ENCODE measurements at regions not wholly inside any gene's neighbourhood (a gene's known extent, or its start where the extent isn't known, plus 50 kb on each side); places are given as distances from the start of the nearest gene placed in this dataset.
"Not testable (repeated sequence)": the region's sequence is repeated elsewhere in the genome, so short reads cannot be mapped to it uniquely, and the experiment has no call there.

DNA sequence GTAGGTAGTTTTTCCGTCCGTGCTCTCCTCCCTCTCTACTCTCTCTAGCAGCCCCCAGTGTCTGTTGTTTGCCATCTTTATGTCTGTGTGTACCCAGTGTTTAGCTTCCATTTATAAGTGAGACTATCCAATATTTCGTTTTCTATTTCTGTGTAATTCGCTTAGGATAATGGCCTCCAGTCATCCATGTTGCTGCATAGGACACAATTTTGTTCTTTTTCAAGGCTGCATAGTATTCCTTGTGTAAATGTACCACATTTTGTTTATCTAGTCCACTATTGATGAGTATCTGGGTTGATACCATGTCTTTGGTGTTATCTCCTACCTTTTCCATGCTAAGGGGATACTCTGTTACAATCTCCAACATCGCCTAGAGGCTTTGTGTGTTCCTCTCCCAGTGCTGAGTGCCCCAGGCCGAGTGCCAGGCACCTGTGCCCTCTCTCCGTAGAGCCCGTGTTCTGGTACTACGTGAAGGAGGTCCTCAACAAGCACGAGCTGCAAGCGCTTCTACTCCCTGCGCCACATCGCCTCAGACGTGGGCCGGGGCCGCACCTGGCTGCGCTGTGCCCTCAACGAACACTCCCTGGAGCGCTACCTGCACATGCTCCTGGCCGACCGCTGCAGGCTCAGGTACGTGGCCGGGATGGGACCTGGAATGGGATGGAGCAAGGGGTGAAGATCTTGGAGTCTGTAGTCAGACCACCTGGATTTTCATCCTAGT is 51.0 kb downstream of the NPIPB11 start:
- 96 to 98% (median 97%) methylated on average over 21 of the region's 23 CpGs for WGBS, 3 donors
- not testable (repeated sequence) for H3K27ac ChIP-seq (ENCODE audit: low read depth, low read length)

DNA sequence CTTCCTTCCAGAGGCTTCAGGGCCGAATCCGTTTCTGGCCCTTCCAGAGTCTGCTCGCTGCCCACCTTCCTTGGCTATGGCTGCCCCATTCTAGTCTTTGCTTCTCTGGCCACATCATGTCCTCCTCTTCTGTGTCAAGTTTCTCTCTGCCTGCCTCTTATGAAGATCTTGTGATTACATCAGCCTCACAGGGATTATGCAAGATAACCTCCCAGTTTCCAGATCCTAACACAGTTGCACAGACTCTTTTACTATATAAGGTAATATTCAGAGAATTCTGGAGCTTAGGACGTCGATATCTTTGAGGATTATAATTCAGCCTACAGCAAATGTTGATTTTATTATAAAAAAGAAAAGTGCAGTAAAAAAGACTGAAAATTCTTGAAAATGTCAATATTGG is 52.1 kb downstream of the NPIPB11 start:
- 29 to 85% (median 39%) methylated on average over 2 of the region's 5 CpGs for WGBS, 3 donors
- H3K27ac ChIP-seq (ENCODE audit: low read depth, low read length), result not testable (repeated sequence)

GRCh38 chr16:29352617-29352999 is 53.9 kb downstream of the NPIPB11 start:
- 83 to 100% (median 92%) methylated on average over 1 of the region's 2 CpGs for WGBS, 3 donors
- not testable (repeated sequence) for H3K27ac ChIP-seq (ENCODE audit: low read depth, low read length)

- WGBS, 3 donors, result 36 to 82% (median 79%) methylated on average over 8 to 9 of the region's 9 CpGs
Observed at GRCh38 chr16:29351970-29352616, 54.4 kb downstream of the NPIPB11 start.

GRCh38 chr16:29351271-29351969 is 55.1 kb downstream of the NPIPB11 start:
- 56 to 96% (median 89%) methylated on average over 11 to 13 of the region's 15 CpGs for WGBS, 3 donors
- not testable (repeated sequence) for H3K27ac ChIP-seq (ENCODE audit: low read depth, low read length)

More at GRCh38 chr16:29351970-29352616, 54.4 kb downstream of the NPIPB11 start:
- H3K27ac ChIP-seq (ENCODE audit: low read depth, low read length), result not testable (repeated sequence)

DNA sequence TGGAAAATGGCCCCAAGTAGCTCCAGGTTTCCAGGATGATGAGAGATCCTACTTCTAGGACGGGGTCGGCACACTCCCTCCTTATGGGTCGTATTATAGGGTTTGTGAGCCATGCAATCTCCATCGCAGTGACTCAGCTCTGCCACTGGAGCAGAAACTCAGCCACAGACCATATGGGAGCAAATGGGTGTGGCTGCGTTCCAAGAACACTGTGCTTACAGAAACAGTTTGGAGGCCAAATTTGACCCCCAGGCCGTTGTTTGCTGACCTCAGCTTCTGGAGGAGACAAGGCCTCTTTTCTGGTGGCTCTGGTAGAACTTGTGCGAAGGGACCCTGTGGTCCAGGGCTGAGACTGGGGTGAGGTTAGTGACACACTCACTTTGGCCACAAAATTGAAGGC is 56.5 kb downstream of the NPIPB11 start:
- H3K27ac ChIP-seq (ENCODE audit: low read depth, low read length), result not testable (repeated sequence)
- 54 to 85% (median 67%) methylated on average over 5 to 7 of the region's 7 CpGs for WGBS, 3 donors

- 81 to 88% (median 83%) methylated on average over 3 of the region's 3 CpGs for WGBS, 3 donors
- not testable (repeated sequence) for H3K27ac ChIP-seq (ENCODE audit: low read depth, low read length)
Observed at GRCh38 chr16:29348748-29349147, 57.8 kb downstream of the NPIPB11 start.

DNA sequence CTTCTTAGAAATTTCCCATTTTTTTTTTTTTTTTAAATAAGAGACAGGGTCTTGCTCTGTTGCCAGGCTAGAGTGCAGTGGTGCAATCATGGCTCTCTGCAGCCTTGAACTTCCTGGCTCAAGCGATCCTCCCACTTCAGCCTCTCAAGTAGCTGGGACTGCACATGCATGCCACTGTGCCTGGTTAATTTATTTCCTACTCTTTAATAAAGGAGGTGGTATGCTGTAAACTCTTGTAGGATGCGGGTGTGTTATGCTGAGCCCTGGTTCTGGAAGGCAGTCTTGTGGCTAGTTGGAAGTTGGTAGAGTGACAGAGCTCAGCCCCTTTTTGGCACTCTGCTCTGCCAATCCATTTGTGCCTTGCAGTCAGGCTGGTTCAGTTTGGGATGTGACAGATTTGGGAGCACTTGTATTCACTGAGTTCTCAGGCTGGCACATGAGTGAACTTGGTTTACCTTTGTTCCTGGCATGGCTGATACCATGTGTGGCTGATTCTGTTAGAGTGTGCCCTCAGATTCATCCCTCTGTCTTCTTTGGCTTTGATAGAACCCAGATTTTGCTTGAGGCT is 58.3 kb downstream of the NPIPB11 start:
- H3K27ac ChIP-seq (ENCODE audit: low read depth, low read length), result not testable (repeated sequence)
- 86 to 100% (median 89%) methylated on average over 1 of the region's 2 CpGs for WGBS, 3 donors

DNA sequence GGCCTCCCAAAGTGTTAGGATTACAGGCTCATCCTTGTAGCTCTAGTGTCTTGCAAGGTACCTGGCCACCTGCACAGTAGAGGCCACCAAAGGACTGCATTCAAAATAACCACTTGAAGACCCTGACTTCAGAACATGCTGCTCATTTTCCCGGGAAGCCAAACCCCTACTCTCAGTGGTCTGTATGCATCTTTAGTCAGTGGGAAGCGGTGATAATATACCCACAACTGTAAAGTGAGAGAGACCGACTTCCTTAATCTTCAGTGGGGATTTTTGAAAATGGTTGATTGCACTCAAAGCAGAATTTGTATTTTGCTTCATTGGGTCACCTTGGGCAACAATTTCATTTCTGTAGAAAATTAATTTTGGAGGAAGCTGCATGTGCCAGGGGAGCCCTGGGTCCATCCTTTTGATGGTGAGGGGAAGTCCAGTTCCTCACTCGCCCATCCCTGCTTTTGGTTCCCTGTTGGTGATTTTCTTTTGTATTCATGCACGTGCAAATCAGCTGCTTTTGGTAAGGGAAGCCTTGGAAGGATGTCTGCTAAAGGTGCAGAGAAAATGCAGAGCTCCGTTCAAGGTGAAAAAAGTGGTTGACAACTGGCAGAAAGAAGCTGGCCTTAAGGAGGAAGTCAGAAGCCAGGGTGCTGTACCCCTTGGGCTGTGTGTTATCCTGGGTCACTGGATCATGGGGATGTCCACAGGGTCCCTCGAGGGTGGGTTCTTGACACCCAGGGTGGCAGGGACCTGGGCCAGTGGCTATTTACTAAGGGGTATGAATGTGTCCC is 59.5 kb downstream of the NPIPB11 start:
- 76 to 85% (median 82%) methylated on average over 7 of the region's 7 CpGs for WGBS, 3 donors
- H3K27ac ChIP-seq (ENCODE audit: low read depth, low read length), result not testable (repeated sequence)

DNA sequence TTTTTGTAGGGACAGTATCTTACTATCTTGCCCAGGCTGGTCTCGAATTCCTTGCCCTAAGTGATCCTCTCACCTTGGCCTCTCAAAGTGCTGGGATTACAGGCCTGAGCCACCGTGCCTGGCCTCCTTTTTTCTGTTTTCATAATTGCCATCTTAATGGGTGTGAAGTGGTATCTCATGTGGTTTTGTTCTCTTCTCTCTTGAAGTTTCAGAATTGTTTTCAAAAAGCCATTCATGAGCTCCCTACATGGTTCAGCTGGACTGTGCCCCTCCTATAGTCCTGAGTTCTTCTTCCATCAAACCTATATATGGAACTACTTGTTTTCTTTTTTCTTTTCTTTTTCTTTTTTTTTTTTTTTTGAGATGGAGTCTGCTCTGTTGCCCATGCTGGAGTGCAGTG is 60.3 kb downstream of the NPIPB11 start:
- WGBS, 3 donors, result 88 to 95% (median 91%) methylated on average over 2 of the region's 2 CpGs
- H3K27ac ChIP-seq (ENCODE audit: low read depth, low read length), result not testable (repeated sequence)

DNA sequence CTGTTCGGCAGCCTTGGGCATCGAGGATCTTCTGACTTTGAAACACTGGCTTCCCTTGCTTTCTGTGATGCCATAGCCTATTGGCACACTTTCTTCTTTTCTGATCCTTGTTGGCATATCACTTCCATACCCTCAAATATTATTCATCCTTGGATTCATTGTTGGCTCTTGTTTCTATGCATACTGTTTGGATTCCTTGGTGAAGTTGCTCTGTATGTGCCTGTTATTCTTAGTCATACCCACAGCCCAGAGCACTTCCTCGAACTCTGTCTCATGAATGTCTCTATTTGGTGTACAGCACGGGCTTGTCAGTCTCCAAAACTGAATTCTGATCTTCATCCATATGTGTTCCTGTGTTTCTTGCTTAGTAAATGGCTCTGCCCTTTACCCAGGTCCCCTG is 63.6 kb downstream of the NPIPB11 start:
- 80 to 93% (median 83%) methylated on average over 4 of the region's 4 CpGs for WGBS, 3 donors
- H3K27ac ChIP-seq (ENCODE audit: low read depth, low read length), result not testable (repeated sequence)

- 80 to 82% (median 81%) methylated on average over 6 to 9 of the region's 9 CpGs for WGBS, 3 donors
- H3K27ac ChIP-seq (ENCODE audit: low read depth, low read length), result not testable (repeated sequence)
Observed at GRCh38 chr16:29340779-29341438, 65.6 kb downstream of the NPIPB11 start.

DNA sequence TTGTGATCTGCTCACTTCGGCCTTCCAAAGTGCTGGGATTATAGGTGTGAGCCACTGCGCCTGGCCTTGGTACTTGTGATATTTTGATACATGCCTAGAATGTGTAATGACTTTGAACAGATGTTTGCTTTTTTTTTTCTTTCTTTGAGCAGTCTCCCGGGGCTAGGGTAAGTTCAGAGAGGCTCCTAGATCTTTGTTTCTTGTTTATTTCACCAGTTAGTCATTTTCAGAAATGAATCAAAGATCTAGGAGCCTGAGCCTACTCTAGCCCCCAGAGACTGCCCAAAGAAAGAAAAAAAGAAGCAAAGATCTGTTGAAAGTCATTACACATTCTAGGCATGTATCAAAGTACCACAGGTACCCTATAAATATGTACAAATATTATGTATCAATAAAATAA is 66.3 kb downstream of the NPIPB11 start:
- H3K27ac ChIP-seq (ENCODE audit: low read depth, low read length), result not testable (repeated sequence)
- 61 to 83% (median 74%) methylated on average over 2 to 3 of the region's 3 CpGs for WGBS, 3 donors

GRCh38 chr16:29338821-29339700 is 67.5 kb downstream of the NPIPB11 start:
- not testable (repeated sequence) for H3K27ac ChIP-seq (ENCODE audit: low read depth, low read length)
- 84 to 90% (median 87%) methylated on average over 17 to 18 of the region's 18 CpGs for WGBS, 3 donors

DNA sequence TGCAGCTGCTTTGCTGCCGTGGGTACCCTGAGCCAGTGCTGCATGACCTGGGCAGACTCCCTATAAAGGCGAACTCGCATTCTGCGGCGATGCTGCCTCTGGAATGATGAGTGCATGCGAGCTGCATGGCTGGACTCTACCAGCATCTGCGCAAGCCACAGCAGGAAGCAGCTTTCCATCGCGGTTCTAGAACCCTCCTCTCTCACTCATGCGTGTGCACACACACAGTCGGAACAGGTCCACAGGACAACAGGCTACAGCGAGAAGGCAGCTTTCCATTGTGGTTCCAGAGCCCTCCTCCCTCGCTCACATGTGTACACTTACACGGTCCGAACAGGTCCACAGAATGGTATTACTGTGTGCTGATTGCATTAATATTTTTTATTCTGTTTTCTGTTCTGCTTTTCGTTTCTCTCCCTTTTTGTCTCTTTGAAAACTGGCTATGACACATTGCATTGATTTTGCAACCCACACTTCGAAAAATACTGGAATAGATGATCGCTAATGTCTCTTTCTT is 69.1 kb downstream of the NPIPB11 start:
- WGBS, 3 donors, result 88 to 95% (median 91%) methylated on average over 18 of the region's 18 CpGs
- not testable (repeated sequence) for H3K27ac ChIP-seq (ENCODE audit: low read depth, low read length)

- 65 to 95% (median 85%) methylated on average over 6 to 9 of the region's 10 CpGs for WGBS, 3 donors
- not testable (repeated sequence) for H3K27ac ChIP-seq (ENCODE audit: low read depth, low read length)
Observed at GRCh38 chr16:29335549-29335846, 71.0 kb downstream of the NPIPB11 start.
